Neural progenitor cell (in vitro differentiated cells): ENCODE measurements at regions not wholly inside any gene's neighbourhood (a gene's known extent, or its start where the extent isn't known, plus 50 kb on each side); places are given as distances from the start of the nearest gene placed in this dataset.

Source experiments
- CTCF ChIP-seq: fragments of 200-600 bp; sonication (generic); IDR thresholded peaks from 2 replicates; pipeline ENCODE4 v1.5.1; 2017; ENCODE audit warnings: antibody characterized with exemption, mild to moderate bottlenecking
- EZH2phosphoT487 ChIP-seq: fragments of 200-600 bp; sonication (generic); IDR thresholded peaks from 2 replicates; pipeline ENCODE4 v1.6.1; 2017; ENCODE audit warnings: antibody characterized with exemption

- TF ChIP-seq CTCF (no peak), EZH2phosphoT487 (no peak)
Measured at GRCh38 chr13:65744836-65745235, 1485.3 kb downstream of the PCDH9 start.
